ACHN (cell line): ENCODE measurements at regions not wholly inside any gene's neighbourhood (a gene's known extent, or its start where the extent isn't known, plus 50 kb on each side); places are given as distances from the start of the nearest gene placed in this dataset.

Experiments used
- DNase-seq: peaks from one replicate; pipeline ENCODE4 v3.0.0-alpha.2; 2015
- in situ Hi-C: cut with HindIII; loops from 2 replicates; pipeline ENCODE4 v1.10.0; 2017; ENCODE audit warnings: low sequenced_read_pairs, low pct_ligation_motif_present, low pct_unique_long_range_greater_than_20kb

DNA sequence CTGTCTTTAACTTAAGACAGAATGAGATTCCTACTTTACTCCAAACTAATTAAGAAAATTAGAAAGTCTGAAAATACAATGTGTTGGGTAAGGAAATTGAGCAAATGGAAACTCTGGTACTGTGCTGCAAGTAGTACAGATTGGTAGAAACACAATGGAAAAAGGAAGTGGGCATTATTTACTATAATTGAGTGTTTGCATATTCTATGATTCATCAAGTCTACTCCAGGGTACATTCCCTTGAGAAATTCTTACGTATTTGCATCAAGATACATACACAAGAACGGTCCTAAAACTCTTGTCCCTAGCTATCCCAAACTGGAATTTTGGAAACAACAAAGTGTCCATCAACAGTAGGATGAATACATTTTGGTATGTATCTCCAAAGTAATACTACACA is 123.5 kb upstream of the TARS1 start:
- no peak for DNase-seq
- in situ Hi-C loops = no loop called here

DNA sequence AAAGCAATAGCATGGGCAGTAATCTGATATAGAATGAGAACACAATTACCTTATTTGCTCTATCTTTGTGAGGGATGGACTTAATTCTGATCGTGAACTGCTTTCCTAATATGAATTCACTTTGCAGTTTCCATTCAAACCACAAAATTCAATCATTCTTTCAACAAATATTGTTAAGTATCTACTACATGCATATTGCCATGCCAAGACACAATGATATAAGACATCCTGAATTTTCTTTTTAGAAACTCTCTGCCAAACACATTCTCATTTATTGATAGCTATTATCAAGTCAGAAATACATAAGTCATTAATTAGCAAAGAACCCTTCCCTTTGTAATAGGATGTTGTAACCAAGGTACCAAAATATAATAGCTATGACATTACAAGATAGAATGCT is 121.6 kb upstream of the TARS1 start:
- DNase-seq = no peak
- in situ Hi-C loops = no loop called here

DNA sequence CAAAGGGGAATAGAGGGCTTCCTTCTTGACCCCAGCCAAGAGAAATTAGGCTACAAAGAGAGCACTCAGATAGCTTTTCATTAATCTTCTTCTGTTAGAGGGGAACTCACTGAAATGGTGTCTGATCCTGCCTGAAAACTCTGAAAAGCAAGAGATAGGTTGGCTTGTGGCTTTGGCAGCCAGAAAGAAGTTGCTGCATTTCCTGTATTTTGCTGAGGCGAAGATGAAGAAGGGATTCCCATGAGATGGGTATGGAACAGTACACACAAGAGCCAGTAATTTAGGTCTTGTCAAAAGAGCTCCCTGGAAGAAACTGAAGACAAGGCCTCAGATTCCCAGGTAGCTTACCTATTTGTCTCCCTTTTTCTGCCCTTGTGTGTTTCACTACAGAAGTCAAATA is 120.9 kb upstream of the TARS1 start:
- no peak for DNase-seq
- in situ Hi-C loops = no loop called here

DNA sequence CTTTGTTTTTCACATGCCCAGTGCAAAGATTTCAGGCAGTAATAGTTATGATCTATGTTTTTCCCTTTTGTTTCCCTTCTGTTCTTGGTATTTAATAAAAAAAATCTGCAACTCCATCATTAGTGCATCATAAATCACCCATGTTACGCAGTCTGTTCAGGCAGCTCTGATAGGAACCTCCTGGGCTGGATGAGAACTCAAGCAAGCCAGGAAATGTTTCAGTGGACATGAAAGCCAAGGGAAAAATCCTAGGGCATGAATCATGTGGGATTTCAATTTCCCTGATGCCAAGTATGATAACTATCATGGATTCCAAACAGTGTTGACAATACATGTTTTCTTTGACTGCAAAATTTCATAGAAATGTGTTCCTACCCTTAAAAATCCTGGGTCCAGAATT is 119.7 kb upstream of the TARS1 start:
- DNase-seq = peak; percentile 13
- in situ Hi-C loops = no loop called here

DNA sequence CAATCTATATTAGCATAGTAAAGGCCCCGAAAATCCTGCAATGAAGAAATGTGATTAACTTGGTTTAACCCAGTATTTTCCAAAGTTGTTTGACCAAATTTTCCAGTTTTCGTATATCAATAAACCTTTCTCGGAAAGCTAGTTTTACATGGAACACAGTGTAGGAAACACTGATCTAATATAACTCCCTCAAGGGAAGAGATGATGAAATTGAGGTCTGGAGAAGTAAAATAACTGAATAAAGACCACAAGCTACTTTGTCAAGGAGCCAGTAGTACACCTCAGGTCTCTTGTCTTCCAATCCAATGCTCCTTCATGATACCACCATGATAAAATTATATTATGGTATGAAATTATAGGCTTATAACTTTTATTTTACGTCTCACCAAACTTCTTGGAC is 118.1 kb upstream of the TARS1 start:
- in situ Hi-C loops = no loop called here
- no peak for DNase-seq

DNA sequence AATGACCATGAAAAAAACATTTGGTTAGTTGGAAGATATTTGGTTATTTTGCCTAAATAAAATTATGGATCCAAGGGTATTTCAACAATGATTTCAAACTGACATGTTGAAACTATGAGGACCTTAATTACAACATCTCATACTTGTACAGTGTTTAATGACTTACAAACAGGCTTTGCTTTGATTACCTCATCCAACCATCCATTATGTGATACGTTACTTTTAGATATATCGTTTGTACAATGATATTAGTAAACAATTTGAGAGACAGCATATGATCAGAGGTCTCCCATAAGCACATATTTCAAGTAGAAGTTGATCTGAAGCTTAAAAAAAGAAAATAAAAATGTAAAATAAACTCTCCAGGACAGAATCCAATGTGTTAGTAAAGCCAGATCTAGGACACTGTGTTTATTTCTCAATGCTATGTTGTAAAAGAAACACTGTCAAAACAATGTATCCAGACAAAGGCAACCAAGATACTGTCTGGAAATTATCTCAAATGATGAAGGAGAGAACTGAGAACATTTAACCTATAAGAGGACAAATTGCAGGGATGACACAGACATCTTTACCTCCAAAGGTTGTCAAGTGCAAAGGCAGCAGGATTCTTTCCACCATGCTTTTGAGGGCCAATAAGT is 116.0 kb upstream of the TARS1 start:
- DNase-seq = no peak
- in situ Hi-C loops = no loop called here

DNA sequence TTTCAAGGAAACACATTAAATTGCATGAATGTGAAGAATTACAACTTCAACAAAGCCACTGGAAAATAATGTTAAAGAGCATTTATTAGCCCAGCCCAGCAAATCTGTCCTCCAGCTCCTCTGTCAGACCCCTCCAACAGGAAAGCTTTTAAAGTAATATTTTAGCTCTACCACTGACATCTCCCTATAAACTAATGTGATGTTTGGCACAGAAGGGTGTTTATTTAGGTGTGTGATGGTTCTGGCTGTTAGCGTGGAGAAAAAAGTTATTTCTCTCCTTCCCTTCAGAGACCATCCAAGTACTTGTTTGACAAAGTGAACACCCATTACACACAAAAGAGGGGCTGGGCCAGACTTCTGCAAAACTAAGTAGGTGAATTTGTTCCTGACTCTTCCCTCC is 111.9 kb upstream of the TARS1 start:
- in situ Hi-C loops = no loop called here
- no peak for DNase-seq

DNA sequence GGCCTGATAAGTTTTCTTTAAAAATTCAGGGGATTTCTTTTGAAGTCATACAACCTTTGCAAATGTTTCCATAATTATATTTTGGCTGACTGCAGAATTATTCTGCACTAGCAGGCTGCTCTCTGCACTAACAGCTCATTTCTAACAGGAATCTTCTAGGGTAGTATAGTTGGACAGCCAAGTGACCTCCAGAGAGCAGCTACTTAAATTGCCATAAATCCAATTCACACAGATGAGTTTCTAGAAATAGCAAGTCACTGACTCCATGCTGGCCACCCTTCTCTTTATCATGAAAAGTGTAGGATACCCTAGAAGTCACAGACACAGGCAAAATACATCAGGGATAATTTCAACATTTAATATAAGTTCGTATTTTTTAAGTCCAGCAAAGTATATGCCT is 110.9 kb upstream of the TARS1 start:
- in situ Hi-C loops = no loop called here
- DNase-seq = no peak

DNA sequence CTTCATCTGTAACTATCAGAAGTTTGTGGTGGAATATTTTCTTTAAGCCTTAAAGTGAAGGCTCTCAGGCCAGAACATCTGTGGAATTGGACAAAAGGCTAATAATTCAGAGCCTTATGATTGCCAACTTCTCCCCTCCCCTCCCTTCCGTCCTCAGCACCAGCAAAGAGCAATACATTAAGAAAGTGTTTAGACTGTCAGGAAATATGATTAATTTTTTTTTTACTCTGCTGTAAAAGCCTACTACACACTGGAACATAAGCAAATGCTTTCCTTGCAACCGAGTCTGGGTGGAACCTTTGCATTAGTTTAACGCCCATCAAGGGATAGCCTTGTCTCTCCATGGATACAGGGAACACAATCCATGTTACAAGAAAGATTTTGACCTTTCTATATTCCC is 110.3 kb upstream of the TARS1 start:
- in situ Hi-C loops = no loop called here
- DNase-seq = no peak

DNA sequence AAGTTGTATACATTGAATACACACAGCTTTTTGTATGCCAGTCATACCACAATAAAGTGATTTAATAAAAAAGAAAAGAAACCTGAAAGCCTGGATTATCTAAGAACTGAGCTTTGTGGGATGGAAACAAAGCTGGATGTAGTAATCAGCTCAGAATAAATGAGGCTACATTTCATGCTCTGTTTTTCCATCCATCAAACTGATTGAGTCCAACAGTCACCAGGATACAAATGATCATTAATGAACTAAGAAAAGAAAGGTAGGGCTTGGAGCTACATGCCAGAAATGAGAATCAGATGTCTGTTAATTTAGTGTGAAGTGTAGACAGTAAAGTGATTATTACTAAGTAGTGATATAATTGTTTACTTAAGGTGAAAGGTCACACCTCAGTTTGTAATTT is 109.8 kb upstream of the TARS1 start:
- in situ Hi-C loops = no loop called here
- DNase-seq = no peak

DNA sequence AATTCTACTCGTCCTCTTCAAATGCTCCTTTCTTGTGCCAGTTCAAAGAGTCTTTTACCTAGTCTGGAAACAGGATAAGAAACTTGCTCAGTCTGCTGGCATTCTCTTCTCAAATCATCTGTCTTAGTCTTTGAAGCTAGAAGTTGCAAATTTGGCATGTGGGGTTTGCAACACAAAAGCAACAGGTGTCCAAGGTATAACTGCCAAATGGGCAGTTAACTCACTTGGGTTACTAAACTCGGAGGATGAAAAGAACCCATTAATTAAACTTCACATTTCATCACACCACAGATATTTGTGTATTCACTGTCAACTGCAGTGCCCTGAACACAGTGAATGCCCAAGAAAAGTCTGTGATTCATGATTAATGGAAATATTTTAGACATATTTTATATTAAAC is 108.0 kb upstream of the TARS1 start:
- no peak for DNase-seq
- in situ Hi-C loops = no loop called here

DNA sequence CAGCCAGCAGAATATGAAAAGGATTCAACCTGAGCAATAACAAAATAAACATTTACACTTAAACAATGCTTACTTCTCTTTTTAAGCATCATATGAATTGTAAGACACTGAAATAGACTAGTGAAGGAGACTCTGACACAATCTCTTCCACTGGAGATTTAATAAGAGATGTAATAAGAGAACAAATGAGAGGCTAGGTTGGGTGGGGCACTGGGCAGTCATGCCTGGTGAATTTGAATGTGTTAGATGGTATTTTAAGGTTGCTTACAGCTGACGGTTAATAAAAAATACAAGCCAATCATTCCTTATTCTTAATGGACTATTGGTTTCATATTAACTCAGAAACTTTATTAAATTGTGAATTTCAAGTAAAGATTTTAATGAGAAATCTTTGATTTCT is 105.9 kb upstream of the TARS1 start:
- in situ Hi-C loops = no loop called here
- no peak for DNase-seq

DNA sequence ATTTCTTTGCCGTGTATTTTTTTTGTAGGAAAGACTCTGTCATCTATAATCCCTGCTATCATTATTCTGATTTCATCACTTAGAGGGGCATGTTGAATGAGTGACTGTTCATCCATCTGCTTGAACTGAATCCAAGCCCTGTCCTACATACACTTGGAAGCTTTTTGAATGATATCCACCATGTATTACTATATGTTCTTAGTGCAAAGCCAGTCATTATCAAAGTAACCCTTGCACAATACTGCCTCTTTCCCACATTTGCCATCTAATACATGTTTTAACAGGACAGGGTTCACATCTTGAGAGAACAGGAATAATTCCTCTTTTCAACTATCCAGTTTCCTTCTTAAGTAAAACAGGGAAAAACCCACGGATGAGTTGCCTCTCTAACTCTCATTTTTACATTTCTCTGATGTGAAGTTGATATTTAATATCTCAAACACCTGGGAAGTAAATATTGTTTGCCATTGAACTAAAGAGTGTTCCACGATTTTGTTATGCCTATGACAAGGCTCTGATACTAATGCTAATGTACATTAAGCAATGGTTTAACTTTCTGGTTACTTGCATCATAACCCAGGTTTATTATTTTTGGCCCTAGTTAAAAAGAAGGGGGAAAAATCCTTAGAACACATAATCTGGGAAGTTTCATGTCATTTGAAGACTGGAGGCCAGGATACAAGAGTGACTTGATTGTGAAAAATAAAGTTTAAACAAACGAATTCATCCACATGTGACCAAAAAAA is 103.7 kb upstream of the TARS1 start:
- DNase-seq = no peak
- in situ Hi-C loops = no loop called here

DNA sequence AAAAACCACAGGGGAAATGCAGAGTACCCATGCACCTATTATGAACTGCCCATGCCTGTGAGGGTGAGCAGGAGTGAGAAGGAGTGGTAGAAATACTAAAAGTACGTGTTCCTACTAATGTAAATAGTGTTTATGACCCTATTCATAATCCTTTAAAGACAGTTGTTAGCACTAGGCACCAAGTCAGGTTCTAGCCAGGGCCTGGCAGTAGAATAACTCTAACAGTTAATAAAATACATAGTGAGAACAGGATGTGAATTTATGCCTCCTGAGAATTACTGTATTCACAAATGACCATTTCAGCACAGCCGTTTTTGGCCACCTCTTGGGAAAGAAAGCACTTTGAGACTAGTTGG is 103.2 kb upstream of the TARS1 start:
- DNase-seq = no peak
- in situ Hi-C loops = no loop called here

DNA sequence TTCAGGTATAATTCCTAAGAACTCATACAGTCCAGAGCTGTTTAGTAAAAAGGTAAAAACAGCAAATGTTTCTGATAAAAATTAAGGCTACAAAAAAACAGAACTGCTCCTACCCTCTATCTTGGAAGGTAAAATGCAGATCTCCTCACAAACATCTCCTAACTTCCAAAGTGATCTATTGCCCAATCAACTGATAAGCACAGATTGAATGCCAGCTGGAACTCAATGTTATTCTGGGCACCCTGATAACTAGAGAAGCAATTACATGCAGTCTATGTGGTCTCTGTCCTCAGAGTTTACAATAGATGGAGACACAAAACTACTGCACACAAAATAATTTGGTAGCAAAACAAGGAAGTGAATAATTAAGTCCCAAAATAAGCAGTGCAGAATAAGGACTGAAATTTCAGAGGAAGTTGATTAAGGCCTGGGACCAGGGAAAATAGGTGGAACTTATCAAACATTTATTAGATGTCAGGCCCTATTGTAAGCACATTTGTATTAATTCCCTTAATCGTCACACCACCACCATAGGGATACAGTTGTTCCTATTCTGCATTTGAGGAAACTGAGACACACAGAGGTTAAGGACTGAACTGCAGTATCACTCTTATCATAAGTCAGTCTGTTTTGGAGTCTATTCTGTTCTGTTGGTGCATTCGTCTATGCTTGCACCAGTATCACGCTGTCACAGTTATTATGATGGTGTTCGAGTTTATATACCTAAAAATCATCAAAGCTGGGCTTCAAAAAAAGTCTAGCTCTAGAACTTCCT is 102.2 kb upstream of the TARS1 start:
- DNase-seq = no peak

DNA sequence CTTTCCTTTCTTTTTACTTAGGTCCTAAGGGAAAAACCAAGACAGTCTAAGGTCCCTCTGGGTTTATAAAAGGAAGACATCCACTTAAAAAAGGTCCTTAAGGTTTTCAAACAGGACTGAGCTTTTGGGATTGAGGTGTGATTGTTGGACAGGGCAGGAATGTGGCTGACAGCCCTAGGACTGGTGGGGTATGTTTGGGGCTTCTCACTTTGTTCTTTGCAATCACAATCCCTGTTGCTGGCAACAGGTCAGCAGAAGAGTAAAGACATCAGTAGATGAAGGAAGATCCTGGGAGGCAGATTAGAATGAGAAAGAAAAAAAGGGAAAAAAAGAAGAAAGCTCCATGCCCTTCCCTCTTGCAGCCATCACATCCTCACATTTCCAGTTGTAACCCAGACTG is 101.4 kb upstream of the TARS1 start:
- in situ Hi-C loops = no loop called here

More for the DNA sequence above, 102.2 kb upstream of the TARS1 start:
- in situ Hi-C loops = no loop called here

DNA sequence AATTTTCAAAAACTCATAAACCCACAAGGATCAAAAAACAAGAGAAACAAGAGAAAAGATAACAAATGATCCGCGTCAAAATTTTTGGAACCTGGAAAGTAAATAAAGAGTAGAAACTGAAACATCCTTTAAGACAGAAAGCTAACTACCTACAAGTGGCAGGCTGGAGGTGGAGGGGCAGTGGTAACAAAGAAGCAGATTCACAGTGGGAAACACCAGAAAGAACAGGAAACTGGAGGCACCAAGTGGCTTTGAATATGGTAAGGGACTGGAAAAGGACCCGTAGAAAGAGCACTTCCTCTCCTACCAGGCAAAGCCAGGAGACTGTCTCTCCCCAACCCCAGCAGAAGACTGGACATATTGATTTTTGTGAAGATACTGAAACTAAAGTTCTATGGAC is 100.6 kb upstream of the TARS1 start:
- DNase-seq = no peak
- in situ Hi-C loops = no loop called here

More for the DNA sequence above, 101.4 kb upstream of the TARS1 start:
- DNase-seq = no peak

DNA sequence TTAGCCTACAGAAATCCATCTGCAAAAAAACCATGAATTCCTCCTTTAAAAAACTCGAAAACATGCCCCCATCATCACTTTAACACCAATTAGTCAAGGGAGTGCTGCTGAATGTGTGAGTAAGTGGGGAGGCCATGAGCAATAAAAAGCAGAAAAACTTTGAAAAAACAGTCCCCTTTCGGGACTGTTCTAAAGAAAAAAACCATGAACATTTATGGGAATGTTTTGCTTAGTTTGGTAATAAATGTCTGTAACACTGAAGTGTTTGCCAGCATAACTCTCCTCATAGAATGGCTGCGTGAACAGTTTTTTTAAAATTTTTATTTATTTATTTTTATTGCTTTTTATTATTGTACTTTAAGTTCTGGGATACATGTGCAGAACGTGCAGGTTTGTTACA is 99.4 kb upstream of the TARS1 start:
- in situ Hi-C loops = no loop called here
- DNase-seq = no peak

DNA sequence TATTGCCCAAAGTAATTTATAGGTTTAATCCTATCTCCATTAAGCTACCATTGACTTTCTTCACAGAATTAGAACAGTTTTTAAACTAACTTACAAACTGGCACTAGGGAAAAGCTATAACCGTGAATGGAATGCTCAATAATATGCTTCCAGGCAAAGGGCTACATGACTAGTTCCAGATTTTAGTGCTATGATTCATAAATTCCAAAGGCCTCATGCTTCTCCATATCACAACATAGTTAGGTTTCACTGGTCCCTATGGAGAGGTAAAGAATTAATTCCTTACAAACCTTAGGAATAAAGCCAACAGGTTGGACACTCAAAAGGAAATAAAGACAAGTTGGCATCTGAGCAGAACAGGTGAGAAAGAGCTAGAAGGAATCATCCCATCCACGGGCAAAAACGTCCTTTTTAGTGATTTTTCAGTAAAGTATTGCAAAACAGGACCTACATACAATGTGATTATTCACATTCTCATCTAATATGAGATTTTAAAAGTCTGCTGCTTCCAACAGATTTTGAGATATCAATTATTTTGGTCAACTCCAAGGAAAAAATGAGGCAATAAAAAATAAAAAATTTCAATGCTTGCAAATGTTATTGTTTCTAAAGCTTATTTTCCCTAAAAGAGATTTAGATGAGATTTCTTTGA is 97.0 kb upstream of the TARS1 start:
- in situ Hi-C loops = no loop called here
- peak; percentile 67 for DNase-seq
